ENCODE measurements at regions not wholly inside any gene's neighbourhood (a gene's known extent, or its start where the extent isn't known, plus 50 kb on each side); places are given as distances from the start of the nearest gene placed in this dataset.
A peak's percentile ranks its signal among the peaks of the same experiment; 100 is the strongest.
"Not testable (repeated sequence)": the region's sequence is repeated elsewhere in the genome, so short reads cannot be mapped to it uniquely, and the experiment has no call there.

DNA sequence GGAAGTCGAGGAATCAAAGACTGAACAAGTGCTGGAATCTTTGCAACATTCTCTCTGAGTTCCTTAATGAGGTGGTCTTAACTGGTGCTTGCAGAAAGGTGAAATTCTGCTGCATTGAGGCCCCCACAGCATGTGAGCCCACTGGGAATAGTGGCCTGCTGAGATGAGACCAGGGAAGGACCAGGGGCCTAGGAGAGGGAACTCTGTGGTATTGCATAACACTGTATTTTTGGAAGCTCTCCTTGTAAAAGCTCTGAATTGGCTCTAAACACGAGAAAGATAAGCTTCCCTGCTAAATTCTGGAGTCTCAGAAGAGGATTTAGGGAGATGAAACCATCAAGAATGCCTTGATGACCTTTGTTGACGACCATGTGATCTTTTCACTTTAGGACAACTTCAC is 100.4 kb upstream of the TSC22D1 start:
- in situ Hi-C loops (cut with HindIII; ENCODE audit: low pct_unique_long_range_greater_than_20kb, low sequenced_read_pairs) = no loop called here
- no peak for DNase-seq (ENCODE audit: low read depth, low spot score)

GRCh38 chr13:44669534-44669933 is 93.4 kb upstream of the TSC22D1 start:
- in situ Hi-C loops (cut with HindIII; ENCODE audit: low pct_unique_long_range_greater_than_20kb, low sequenced_read_pairs) = no loop called here
- no peak for DNase-seq (ENCODE audit: low read depth, low spot score)

- DNase-seq (ENCODE audit: low read depth, low spot score) = no peak
- in situ Hi-C loops (cut with HindIII; ENCODE audit: low pct_unique_long_range_greater_than_20kb, low sequenced_read_pairs) = no loop called here
Measured at GRCh38 chr13:44668688-44669087, 92.6 kb upstream of the TSC22D1 start.

DNA sequence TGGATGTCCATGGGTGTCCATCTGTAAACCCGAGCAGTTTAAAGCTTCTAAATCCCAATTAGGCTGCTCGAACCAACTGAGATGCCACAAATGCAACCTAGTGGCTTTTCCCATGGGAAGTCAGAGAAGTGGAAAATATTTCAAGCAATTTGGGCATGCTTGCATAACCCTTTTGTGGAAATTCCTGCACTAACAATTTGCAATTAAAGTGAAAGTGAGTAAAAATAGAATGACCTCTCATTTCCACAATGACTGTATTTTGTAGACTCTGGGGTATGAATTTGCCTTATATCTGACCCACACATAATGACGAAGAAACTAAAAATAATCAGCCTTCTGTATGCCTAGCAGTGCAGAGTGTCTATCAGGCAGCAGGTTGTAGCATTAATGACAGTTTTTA is 91.8 kb upstream of the TSC22D1 start:
- in situ Hi-C loops (cut with HindIII; ENCODE audit: low pct_unique_long_range_greater_than_20kb, low sequenced_read_pairs) = no loop called here
- peak; percentile 60 for DNase-seq (ENCODE audit: low read depth, low spot score)

DNA sequence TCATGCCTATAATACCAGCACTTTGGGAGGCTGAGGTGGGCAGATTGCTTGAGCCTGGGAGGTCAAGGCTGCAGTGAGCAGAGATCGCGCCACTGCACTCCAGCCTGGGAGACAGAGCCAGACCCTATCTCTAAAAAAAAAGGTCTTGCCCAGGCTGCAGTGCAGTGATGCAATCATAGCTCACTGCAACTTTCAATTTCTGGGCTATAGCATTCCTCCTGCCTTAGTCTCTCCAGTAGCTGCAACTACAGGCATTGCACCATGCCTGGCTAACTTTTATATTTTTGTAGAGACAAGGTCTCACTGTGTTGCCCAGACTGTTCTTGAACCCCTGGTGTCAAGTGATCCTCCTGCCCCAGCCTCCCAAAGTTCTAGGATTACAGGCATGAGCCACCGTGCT is 90.4 kb upstream of the TSC22D1 start:
- DNase-seq (ENCODE audit: low read depth, low spot score); in situ Hi-C loops (cut with HindIII; ENCODE audit: low pct_unique_long_range_greater_than_20kb, low sequenced_read_pairs): not testable (repeated sequence)

DNA sequence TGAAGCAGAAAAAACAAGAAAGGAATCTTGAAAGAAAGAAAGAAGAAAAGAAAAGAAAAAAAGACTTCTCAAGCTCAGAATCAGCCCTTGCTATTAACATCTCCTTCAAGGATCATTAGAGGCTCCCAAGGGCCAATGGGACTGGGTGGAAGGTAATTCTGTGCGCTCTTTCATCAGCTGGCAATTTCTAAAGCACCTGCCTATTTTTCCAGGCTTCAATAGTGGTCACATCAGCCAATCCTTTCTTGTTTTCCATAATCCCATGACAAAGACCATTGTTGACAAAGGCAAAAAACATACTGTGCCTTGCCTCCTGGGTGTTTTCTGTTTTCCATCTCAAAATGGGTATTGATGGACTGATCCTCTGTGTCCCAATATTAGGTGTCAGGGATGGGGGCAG is 88.2 kb upstream of the TSC22D1 start:
- in situ Hi-C loops (cut with HindIII; ENCODE audit: low pct_unique_long_range_greater_than_20kb, low sequenced_read_pairs) = no loop called here
- no peak for DNase-seq (ENCODE audit: low read depth, low spot score)

DNA sequence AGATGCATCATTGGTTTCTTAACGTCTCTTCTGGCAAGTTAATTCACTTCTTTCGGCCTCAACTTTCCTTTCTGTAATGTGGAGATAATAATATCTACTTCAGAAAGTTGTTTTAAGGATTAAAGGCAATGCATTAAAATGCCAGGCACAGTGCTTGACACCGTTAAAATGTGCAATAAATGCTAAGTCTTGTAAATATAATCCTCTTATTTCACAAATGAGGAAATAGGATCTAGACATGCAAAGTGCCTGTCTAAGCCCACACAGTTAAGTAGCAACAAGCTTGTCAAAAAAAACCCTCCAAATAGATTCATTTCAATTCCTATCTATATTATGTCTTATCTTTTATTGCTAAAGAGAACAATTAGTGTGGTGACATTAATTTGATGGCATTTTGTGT is 86.4 kb upstream of the TSC22D1 start:
- DNase-seq (ENCODE audit: low read depth, low spot score) = no peak
- in situ Hi-C loops (cut with HindIII; ENCODE audit: low pct_unique_long_range_greater_than_20kb, low sequenced_read_pairs) = no loop called here

DNA sequence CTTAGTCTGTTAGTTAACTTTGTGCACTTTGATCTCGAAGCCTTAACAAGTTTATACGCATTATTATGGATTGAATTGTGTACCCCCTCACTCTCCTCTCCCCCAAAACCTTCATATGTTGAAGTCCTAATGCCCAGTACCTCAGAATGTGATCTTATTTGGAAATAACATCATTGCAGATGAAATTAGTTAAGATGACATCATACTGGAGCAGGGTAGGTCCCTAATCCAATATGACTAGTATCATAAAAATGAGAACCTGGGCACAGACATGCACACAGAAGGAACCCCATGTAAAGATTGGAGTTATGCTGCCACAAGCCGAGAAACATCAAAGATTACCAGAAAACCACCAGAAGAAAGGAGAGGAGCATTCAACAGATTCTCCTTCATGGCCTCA is 85.8 kb upstream of the TSC22D1 start:
- in situ Hi-C loops (cut with HindIII; ENCODE audit: low pct_unique_long_range_greater_than_20kb, low sequenced_read_pairs) = no loop called here
- DNase-seq (ENCODE audit: low read depth, low spot score) = no peak

GRCh38 chr13:44660050-44660449 is 83.9 kb upstream of the TSC22D1 start:
- DNase-seq (ENCODE audit: low read depth, low spot score) = no peak
- in situ Hi-C loops (cut with HindIII; ENCODE audit: low pct_unique_long_range_greater_than_20kb, low sequenced_read_pairs) = no loop called here

DNA sequence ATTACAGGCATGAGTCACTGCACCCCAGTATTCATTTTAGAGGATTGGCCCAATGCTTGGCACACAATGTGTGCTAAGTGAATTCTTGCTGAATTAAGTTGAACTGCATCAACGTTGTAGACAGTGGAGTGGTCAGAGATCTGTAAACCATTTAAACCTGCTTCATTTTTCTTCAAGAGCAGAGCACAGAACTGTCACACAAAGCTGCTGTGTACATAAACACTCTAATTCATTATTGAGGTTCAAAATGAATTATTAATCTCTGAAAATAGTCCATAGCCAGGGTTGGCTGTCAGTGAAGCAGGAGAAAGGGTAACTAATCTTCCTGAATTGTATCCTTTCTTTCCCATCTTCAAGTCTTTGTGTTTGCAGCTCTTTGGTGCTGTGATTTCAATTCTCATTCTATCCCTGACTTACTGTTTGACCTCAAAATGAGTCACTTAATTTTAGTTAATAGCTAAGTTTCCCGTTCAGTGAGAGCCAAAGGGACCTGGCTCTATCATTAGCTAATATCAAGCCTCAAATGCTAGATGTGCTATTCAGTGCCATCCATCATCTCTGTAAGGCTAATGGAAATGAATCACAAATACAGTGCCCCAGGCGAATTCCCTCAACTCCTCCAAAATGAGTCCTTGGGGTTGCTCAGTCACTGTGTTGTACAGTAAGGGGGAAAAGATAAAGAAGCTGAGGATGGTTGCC is 77.0 kb upstream of the TSC22D1 start:
- DNase-seq (ENCODE audit: low read depth, low spot score) = no peak
- in situ Hi-C loops (cut with HindIII; ENCODE audit: low pct_unique_long_range_greater_than_20kb, low sequenced_read_pairs) = no loop called here

DNA sequence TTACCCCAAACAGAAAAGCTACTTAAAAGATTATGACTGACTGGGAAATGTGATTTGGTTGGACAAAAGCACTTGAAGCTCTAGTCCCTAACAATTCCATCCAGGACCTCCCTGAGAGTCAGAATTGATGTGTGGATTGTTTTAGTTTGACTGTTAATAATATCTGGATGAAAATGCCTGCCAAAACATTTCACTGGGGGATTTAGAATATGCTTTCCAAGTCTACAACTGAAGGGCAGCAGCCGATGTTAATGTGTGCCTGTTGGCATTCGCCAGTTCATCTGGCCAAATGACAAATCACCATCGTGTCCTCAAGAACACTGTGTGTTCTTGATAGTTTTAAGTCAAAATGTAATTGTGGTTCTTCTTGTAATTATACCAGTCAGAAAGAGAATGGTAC is 76.0 kb upstream of the TSC22D1 start:
- in situ Hi-C loops (cut with HindIII; ENCODE audit: low pct_unique_long_range_greater_than_20kb, low sequenced_read_pairs) = no loop called here
- DNase-seq (ENCODE audit: low read depth, low spot score) = no peak

- in situ Hi-C loops (cut with HindIII; ENCODE audit: low pct_unique_long_range_greater_than_20kb, low sequenced_read_pairs) = no loop called here
- no peak for DNase-seq (ENCODE audit: low read depth, low spot score)
Measured at GRCh38 chr13:44651724-44652123, 75.6 kb upstream of the TSC22D1 start.

DNA sequence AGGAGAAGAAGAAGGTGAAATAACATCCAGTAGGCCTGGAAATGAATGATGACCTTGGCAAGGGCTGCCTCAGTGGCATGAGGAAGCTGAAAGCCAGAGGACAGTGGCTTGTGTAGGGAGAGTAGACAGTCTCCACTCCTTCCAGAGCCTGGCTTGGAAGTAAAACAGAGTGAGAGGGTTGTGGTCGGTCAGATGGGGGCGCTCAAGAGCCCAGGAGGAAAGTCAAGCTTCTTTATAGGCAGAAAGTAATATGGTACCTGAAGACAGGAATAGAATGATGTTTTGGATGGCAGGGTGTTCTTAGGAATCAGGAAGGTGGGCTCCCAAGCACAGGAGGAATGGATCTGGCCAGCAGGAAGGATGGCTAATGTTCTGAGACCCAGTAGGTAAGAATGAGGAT is 75.1 kb upstream of the TSC22D1 start:
- DNase-seq (ENCODE audit: low read depth, low spot score) = no peak
- in situ Hi-C loops (cut with HindIII; ENCODE audit: low pct_unique_long_range_greater_than_20kb, low sequenced_read_pairs) = no loop called here

DNA sequence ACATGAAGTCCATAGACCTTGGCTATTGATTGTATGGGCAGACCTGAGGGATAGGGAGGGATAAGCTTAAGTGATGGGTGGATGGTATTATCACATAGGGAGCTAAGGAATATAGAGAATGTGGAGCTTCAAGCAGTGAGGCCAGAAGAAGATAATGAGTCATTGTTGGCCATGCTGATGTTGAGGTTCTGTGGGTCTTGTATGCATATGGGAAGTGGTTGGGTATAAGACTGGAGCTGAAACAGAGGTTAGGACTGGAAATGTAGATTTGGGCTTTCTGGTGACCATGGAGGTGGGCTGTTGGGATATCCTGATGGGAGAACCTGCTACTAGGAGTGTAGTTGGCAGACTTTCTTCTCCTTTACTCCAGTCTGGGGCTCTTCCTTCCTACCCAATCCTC is 73.7 kb upstream of the TSC22D1 start:
- in situ Hi-C loops (cut with HindIII; ENCODE audit: low pct_unique_long_range_greater_than_20kb, low sequenced_read_pairs) = no loop called here
- no peak for DNase-seq (ENCODE audit: low read depth, low spot score)

DNA sequence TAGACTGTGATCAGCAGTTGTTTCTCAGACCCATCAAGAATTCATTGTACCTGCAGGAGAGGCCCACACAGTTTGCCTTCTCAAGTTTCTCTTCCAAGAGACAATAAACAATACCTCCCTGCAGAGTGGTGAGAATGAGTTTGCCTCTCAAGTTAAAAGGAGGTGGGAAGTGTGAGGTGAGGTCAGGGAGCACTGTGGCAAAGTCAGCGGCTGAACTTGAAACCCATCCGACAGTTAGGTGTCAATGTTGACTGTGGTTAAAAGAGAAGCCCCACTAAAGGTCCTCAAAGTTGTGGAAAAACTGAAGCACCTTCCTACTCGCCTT is 72.9 kb upstream of the TSC22D1 start:
- in situ Hi-C loops (cut with HindIII; ENCODE audit: low pct_unique_long_range_greater_than_20kb, low sequenced_read_pairs) = no loop called here
- DNase-seq (ENCODE audit: low read depth, low spot score) = peak; percentile 23

- in situ Hi-C loops (cut with HindIII; ENCODE audit: low pct_unique_long_range_greater_than_20kb, low sequenced_read_pairs) = no loop called here
- DNase-seq (ENCODE audit: low read depth, low spot score) = peak; percentile 56
Measured at GRCh38 chr13:44648392-44649103, 72.4 kb upstream of the TSC22D1 start.

DNA sequence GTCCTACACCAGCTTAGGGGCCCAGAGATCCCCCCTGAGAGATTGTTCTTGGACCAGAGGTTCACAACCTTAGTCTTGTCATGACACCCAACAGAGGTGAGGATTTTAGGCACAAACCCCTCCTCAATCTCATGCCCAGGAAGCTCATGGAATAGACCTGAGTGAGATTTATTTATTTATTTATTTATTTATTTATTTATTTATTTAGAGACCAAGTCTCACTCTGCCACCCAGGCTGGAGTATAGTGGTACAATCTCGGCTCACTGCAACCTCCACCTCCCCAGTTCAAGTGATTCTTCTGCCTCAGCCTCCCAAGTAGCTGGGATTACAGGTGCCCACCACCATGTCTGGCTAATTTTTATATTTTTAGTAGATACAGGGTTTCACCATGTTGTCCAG is 71.4 kb upstream of the TSC22D1 start:
- DNase-seq (ENCODE audit: low read depth, low spot score); in situ Hi-C loops (cut with HindIII; ENCODE audit: low pct_unique_long_range_greater_than_20kb, low sequenced_read_pairs): not testable (repeated sequence)

DNA sequence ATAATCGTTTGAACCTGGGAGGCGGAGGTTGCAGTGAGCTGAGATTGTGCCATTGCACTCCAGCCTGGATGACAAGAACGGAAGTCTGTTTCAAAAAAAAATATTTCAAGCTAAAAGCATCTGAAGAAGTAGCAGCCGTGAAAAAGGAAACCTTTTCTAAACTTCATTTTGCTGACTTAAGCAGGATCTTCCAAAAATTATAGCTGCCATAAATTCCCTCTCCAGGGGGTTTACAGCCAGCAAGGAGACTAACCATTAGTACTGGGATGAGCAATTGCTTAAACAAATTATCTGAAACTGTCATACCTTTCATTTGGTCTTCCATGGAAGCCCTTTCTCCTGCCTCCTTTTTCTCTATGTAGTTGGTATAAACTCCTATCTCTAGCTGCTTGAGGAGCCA is 69.9 kb upstream of the TSC22D1 start:
- DNase-seq (ENCODE audit: low read depth, low spot score) = no peak
- in situ Hi-C loops (cut with HindIII; ENCODE audit: low pct_unique_long_range_greater_than_20kb, low sequenced_read_pairs) = no loop called here

DNA sequence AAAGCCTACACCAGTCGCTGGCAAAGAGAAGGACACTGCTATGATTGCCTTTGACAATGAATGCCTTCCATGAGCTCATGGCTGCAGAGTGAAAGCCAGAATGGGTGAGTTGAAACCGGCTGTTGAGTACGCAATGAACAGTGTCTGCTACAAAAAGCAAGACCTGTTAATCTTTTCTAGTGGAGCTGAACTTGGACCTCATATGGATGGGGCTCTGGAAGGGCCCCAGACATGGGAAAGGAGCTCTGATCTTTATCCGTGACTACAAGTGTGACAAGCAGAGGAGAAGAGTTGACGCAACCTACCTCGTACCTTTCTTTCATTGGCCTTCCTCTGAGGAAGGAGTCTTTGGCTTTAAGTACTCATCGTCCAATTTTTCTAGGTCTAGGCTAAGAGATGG is 67.1 kb upstream of the TSC22D1 start:
- no peak for DNase-seq (ENCODE audit: low read depth, low spot score)
- in situ Hi-C loops (cut with HindIII; ENCODE audit: low pct_unique_long_range_greater_than_20kb, low sequenced_read_pairs) = no loop called here

DNA sequence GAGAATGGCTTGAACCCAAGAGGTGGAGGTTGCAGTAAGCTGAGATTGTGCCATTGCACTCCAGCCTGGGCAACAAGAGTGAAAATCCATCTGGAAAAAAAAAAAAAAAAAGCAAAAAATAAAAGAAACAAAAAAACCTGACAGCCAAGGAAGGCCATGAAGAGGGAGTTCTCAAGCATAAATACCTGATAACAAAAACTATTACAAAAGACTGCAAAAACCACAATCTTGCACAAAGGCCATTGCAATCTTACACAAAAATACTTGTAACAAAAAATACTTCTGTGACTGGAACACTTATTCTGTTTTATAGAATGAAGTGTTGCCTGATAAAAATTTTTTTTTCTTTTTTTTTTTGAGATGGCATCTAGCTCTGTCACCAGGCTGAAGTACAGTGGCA is 61.5 kb upstream of the TSC22D1 start:
- in situ Hi-C loops (cut with HindIII; ENCODE audit: low pct_unique_long_range_greater_than_20kb, low sequenced_read_pairs) = no loop called here
- DNase-seq (ENCODE audit: low read depth, low spot score) = no peak
